ES-I3 (cell line): ENCODE measurements at regions not wholly inside any gene's neighbourhood (a gene's known extent, or its start where the extent isn't known, plus 50 kb on each side); places are given as distances from the start of the nearest gene placed in this dataset.

Source experiments
- H3K36me3 ChIP-seq: 2 replicates; pipeline ENCODE4 v1.6.1; 2013; ENCODE audit warnings: mild to moderate bottlenecking, low read length, control low read depth, moderate library complexity; ENCODE audit not compliant: insufficient read depth
- H3K4me1 ChIP-seq: 2 replicates; pipeline ENCODE4 v1.6.1; 2013; ENCODE audit warnings: mild to moderate bottlenecking, control low read depth, low read length; ENCODE audit not compliant: insufficient read depth
- H3K9ac ChIP-seq: 2 replicates; pipeline ENCODE4 v1.6.1; 2013; ENCODE audit warnings: low read depth, mild to moderate bottlenecking, low read length, moderate library complexity
- H3K9me3 ChIP-seq: 2 replicates; pipeline ENCODE4 v1.6.1; 2013; ENCODE audit warnings: mild to moderate bottlenecking, low read length, moderate library complexity; ENCODE audit not compliant: control insufficient read depth, insufficient read depth

DNA sequence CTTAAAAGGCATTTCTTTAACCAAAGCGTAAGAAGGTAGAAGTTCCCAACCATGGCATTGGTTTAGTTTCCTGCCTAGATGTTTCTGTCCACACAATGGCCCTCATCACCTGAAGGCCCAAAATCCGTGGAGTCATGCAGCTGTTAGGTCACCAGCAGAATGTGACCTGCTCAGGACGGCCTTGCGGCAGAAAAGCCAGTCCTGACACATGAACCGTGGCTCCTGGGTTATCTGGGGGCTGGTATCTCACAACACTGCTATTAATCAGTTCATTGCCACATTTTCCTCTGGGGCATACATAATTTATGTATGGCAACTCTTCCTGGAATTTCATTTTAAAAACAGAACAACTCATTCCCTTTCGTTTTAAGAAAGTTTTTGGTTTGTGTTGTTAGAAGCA is 278.4 kb downstream of the ATPSCKMT start:
- no peaks in the 10 kb centered on the region for H3K36me3 ChIP-seq
- no peaks in the 10 kb centered on the region for H3K4me1 ChIP-seq
- no peak overlapping the region for H3K9ac ChIP-seq
- peaks cover 2% of the 10 kb centered on the region; the same call in 1 of the 2 replicates for H3K9me3 ChIP-seq

DNA sequence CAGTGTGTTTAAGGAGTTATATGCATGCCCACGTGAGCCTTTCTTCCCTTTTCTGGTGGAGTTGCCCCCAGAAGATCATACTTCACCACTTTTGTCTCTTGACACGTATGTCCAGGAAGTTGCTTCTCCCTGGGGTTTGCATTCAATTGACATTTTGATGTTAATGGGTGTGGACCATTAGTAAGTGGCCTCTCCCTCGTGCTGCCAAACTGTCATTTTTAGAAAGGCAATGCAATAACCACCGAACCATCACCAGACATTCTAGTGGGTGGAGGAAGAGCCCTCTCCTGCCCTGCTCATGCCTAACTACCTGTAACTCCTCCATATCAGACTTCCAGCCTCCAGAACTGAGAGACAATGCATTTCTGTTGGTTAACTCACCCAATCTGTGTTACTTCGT is 290.8 kb downstream of the ATPSCKMT start:
- no peaks in the 10 kb centered on the region for H3K9me3 ChIP-seq
- H3K36me3 ChIP-seq = no peaks in the 10 kb centered on the region
- H3K4me1 ChIP-seq = no peaks in the 10 kb centered on the region
- H3K9ac ChIP-seq = no peak overlapping the region

DNA sequence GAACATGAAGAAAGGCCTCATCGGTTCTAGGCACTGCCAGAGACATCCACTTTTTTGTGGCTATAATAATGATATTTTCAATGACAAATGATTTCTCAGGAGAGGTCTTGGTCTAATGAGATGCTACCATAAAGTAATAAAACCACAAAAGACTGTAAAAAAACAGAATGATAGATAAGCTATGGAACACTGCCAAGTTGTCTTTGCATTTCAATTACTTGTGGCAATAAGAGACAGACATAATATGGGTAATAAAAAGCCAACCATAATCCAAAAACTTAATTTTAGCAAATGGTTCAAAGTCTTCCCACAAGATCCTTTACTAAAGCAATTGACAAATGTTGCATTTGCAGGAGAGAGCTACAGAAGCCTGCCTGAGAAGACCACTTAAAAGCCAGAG is 292.5 kb downstream of the ATPSCKMT start:
- Histone ChIP-seq H3K36me3 (no peaks in the 10 kb centered on the region), H3K4me1 (no peaks in the 10 kb centered on the region), H3K9me3 (no peaks in the 10 kb centered on the region), H3K9ac (no peak overlapping the region)

DNA sequence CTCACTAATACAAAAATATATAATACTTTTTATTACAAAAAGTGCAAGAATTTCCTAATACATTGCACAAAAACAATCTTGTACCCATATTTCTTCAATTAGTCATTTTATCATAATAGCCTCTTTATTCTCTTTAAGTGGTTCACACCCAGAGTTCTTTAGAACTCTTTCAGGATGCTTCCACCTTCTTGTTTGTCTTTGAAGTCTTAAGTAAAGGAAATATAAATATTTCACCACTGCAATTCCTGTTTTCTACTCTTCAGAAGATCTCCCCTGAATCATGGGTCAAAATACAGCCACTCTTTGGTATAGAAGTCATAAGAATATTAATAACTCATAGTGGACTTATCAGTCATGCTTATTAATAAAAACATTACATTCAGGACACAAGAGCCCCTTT is 293.0 kb downstream of the ATPSCKMT start:
- Histone ChIP-seq H3K9me3 (no peaks in the 10 kb centered on the region), H3K36me3 (no peaks in the 10 kb centered on the region), H3K9ac (no peak overlapping the region), H3K4me1 (no peaks in the 10 kb centered on the region)

DNA sequence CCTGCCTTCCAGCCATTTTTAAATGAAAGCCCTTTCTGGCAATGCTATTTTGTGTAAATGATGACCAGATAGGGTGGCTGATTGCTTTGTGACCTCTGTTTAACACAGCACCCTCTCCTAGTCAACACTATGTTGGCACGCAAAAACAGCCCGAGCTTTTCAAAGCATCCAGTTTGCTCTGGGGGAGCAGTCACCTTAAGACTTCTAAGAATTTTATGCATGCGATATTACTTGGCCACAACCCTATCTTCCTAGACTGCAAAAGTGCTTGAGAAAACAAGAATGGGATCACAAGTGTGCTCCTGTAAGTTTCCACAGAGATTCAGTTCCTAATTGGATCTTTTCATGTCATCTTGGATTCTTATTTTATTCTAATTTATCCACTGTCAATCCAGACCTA is 294.1 kb downstream of the ATPSCKMT start:
- Histone ChIP-seq H3K9ac (no peak overlapping the region), H3K36me3 (no peaks in the 10 kb centered on the region), H3K9me3 (no peaks in the 10 kb centered on the region; the same call in 1 of the 2 replicates), H3K4me1 (no peaks in the 10 kb centered on the region)

DNA sequence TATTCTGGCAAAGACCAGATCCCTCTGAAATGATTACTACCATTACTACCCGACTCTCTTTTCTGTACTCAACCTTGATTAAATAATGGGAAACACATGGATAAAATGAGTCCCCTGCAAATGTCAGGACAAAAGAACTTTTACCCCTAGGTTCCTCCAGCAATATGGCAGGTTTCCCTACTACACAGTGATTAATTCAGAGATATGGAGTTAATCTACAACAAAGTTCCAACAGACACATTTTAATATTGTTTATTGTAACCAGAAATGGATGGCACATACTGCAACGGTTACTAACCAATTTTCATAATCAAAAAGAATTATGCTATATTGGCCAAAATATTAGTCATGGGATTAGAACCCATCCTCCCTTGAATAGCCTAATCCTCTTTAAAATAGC is 294.8 kb downstream of the ATPSCKMT start:
- H3K36me3 ChIP-seq = no peaks in the 10 kb centered on the region
- H3K9ac ChIP-seq = no peak overlapping the region
- no peaks in the 10 kb centered on the region for H3K4me1 ChIP-seq
- H3K9me3 ChIP-seq = no peaks in the 10 kb centered on the region; the same call in 1 of the 2 replicates

DNA sequence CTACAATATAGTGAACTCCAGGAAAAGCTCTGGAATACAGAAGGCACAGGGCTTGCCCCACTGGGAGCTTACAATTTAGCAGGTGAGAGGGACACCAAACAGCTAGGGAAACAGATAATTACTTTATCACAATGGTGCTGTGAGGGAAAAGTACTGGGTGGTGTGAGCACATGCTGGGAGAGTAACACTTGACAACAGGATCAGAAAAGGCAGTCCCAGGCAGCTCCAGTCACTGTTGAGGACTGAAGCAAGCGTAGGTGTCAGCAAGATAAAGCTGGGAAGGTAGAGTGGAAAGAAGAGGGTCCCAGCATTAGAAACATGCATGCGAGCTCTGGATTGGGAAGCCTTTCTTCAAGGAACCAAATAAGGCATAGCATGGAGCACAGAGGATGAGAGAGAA is 296.0 kb downstream of the ATPSCKMT start:
- H3K9me3 ChIP-seq = no peaks in the 10 kb centered on the region; the same call in 1 of the 2 replicates
- no peaks in the 10 kb centered on the region for H3K4me1 ChIP-seq
- H3K36me3 ChIP-seq = no peaks in the 10 kb centered on the region
- H3K9ac ChIP-seq = no peak overlapping the region

DNA sequence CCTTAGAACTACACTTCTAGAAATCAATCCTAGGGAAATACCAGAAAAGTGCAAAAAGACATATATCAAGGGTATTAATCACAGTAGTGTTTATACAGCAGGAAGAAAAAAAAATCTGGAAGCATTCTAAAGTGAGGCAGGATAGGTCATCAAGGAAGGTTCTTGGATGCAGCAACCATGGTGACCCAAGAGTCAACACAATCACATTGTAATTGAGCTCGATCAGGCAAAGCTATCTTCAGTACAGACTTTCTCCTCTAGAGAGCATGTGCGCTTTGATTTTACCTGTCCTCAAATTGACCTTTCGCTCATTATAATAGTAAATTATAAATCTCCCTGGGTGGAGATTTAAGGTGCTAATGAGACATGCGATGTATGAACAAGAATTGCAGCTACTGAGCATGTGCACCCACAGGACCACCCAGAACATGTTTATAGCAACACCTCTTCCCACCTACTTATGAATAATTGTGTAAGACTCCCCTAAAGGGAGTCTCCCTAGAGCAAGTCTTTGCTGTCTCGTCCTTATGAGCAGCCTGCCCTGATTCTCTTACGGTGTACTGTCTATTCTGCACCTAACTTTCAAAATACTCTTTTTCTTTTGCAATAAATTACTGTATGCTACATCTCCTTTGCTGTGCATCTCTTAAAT is 297.7 kb downstream of the ATPSCKMT start:
- Histone ChIP-seq H3K9ac (no peak overlapping the region), H3K9me3 (no peaks in the 10 kb centered on the region; the same call in 1 of the 2 replicates), H3K36me3 (no peaks in the 10 kb centered on the region), H3K4me1 (0 out of 2 replicates have a peak, but pooled peaks cover 4% of the 10 kb centered on the region)

DNA sequence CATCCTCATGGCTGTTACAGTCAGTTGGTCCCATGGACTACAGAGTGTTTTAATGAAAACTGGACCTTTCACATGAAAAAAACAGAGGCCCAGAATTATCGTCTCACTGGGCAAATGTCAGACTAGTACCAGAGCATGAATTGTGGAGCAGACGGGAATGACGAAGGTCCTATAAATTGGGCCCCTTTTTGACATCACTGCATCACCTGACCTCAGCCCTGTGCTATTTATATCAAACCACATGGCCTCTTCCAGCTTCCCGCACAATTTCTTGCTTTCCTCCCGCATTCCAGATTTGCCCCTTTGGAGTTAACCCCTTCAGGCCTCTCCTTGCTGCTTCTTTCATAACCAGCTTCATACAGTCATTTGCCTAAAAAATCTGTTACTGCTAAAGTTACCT is 301.7 kb downstream of the ATPSCKMT start:
- H3K36me3 ChIP-seq = no peaks in the 10 kb centered on the region
- 0 out of 2 replicates have a peak, but pooled peaks cover 4% of the 10 kb centered on the region for H3K4me1 ChIP-seq
- H3K9me3 ChIP-seq = no peaks in the 10 kb centered on the region; the same call in 1 of the 2 replicates
- H3K9ac ChIP-seq = no peak overlapping the region

DNA sequence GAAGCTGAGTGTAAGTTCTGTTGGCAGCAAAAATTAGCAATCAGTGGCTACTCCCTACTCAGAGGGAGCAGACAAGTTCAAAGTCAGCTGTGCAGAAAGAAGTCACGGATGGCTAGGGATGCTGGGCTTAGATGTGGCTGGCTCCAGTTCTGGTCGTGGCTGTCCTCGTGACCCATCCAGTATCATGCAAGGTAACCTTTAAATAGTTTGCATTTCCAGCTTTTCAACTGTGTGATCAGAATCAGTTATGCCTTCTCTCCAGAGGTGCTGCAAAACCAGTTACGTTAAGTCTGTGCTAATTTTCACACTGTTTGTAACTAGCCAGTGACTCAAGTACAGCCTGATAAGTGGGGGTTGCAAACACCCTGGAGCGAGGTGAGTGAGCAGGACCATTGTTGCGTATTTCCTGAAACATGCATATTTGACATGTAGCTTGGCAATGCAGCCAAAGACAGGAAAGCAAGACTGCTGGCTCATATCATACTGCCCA is 302.4 kb downstream of the ATPSCKMT start:
- H3K4me1 ChIP-seq = 0 out of 2 replicates have a peak, but pooled peaks cover 4% of the 10 kb centered on the region
- H3K9me3 ChIP-seq = no peaks in the 10 kb centered on the region; the same call in 1 of the 2 replicates
- no peak overlapping the region for H3K9ac ChIP-seq
- H3K36me3 ChIP-seq = no peaks in the 10 kb centered on the region

DNA sequence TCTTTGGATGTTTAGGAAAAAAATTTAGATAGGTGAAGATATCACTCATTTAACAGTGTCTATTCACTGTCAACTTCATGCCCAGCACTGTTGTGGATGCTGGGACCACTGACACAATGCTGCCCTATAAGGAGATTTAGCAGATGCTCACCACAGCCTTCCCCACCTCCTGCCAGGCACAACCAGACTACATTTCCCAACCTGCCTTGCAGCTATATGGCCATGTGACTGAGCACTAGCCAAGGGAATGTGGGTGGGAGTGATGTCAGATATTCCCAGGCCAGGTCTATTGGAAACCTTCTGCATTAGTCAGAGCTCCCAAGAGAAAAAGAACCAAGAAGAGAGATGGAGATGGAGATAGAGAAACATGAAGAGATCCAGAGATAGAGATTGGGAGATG is 302.6 kb upstream of the TAS2R1 start:
- Histone ChIP-seq H3K4me1 (peaks cover 7% of the 10 kb centered on the region), H3K9ac (no peak overlapping the region)

DNA sequence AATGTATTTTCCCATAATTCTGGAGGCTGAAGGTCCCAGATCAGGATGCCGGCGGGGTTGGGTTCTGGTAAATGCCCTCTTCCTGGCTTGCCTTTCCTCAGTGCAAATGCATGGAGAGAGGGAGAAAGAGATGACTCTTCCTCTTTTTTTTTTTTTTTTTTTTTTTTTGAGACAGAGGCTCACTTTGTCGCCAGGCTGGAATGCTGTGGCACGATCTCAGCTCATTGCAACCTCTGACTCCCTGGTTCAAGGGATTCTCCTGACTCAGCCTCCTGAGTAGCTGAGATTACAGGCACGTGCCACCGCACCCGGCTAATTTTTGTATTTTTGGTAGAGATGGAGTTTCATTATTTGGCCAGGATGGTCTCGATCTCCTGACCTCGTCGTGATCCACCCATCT is 300.0 kb upstream of the TAS2R1 start:
- H3K4me1 ChIP-seq = peaks cover 15% of the 10 kb centered on the region
- no peak overlapping the region for H3K9ac ChIP-seq
- H3K9me3 ChIP-seq = peaks cover 4% of the 10 kb centered on the region; the same call in 1 of the 2 replicates
- no peaks in the 10 kb centered on the region for H3K36me3 ChIP-seq

More for the DNA sequence above, 302.6 kb upstream of the TAS2R1 start:
- Histone ChIP-seq H3K9me3 (peaks cover 4% of the 10 kb centered on the region; the same call in 1 of the 2 replicates), H3K36me3 (no peaks in the 10 kb centered on the region)

DNA sequence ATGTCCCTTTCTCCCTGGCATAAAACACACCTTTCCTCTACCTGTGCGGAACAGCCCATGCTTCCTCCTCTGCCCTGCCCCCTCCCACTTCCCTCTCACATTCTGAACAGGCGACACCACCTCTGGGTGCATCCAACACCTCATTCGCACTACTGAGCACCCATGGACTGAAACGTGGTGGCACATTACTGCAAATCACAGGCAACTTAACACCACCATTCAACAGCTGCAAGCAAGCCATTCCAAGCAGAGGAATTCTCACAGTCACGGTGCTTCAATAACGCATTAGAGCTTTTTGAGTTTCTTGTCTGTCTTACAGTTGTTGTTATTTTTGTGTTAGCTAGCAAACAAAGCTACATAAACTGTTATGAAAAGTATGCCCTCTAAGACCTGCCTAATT is 298.2 kb upstream of the TAS2R1 start:
- Histone ChIP-seq H3K9ac (no peak overlapping the region), H3K4me1 (peaks cover 15% of the 10 kb centered on the region), H3K9me3 (peaks cover 6% of the 10 kb centered on the region), H3K36me3 (no peaks in the 10 kb centered on the region)

DNA sequence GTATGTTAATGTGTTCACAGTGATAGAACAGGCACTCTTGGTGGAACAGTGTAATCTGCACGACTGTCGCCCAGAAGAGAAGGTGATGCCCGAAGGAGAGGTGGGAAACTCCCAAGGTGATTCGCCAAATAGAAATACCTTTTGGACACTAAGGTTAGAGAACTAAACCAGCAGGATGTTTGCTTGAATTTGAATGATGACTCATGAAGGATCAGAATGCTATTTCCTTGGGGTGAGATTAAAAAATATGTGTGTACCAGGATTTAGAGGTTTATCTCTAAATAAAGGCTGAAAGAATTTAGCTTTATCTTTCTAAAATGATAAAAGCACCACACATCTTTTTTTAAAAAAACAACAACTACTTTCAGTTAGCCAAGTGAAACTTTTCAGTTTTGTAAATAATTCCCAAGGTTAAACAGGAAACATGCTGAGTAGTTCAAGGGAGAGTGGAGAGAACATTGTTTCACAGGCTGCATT is 297.4 kb upstream of the TAS2R1 start:
- H3K36me3 ChIP-seq = no peaks in the 10 kb centered on the region
- peaks cover 15% of the 10 kb centered on the region for H3K4me1 ChIP-seq
- no peak overlapping the region for H3K9ac ChIP-seq
- H3K9me3 ChIP-seq = peaks cover 10% of the 10 kb centered on the region

DNA sequence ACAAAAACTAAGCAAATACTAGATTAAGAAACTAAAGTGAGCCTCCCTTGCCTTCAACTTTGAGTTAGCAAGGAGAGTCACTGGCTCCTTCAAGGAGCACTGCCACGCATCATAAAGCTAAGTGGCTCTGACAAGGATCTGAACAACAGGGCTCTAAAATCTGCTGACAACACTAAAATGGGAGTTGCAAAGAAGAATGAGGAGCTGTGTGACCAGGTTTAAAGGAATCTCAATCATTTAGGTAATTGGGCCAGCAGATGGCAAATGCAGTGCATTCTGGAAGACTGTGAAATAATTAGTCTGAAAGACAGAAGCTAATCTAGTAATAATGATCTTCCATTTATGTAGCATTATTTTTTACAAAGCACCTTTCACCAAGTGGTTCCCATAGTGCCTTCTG is 297.0 kb upstream of the TAS2R1 start:
- peaks cover 15% of the 10 kb centered on the region for H3K4me1 ChIP-seq
- no peaks in the 10 kb centered on the region; the same call in 1 of the 2 replicates for H3K36me3 ChIP-seq
- peaks cover 12% of the 10 kb centered on the region for H3K9me3 ChIP-seq
- no peak overlapping the region for H3K9ac ChIP-seq
